OCI-M1 (cell line): ENCODE measurements at regions not wholly inside any gene's neighbourhood (a gene's known extent, or its start where the extent isn't known, plus 50 kb on each side); places are given as distances from the start of the nearest gene placed in this dataset.
"Not testable (repeated sequence)": the region's sequence is repeated elsewhere in the genome, so short reads cannot be mapped to it uniquely, and the experiment has no call there.

ENCODE experiments used
- DNase-seq: peaks from one replicate; lab custom pipeline; 2025; lab: John Stamatoyannopoulos, UW

DNA sequence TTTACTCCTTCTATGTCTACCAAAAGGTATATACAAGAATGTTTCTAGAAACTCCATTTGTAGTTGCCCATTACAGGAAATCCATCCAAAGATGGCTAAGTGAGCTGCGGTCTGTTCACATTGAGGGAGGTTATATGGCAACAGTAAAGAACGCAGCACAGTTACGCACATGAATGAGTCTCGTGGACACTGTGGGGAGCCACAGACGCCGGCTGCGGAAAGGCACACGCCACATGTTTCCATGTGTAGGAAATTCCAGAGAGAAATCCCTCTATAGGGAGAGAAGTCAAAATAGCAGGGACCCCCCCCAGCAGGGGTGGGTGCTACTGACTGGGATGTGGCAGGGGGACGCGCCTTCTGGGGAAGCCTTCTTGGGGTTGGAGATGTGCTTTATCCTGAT lies 139.0 kb upstream of the NCOR2 start:
- no peak for DNase-seq

- no peak for DNase-seq
These were observed 138.2 kb upstream of the NCOR2 start for GRCh38 chr12:124705545-124706138.

GRCh38 chr12:124704619-124705018 lies 137.2 kb upstream of the NCOR2 start:
- DNase-seq, result no peak

DNA sequence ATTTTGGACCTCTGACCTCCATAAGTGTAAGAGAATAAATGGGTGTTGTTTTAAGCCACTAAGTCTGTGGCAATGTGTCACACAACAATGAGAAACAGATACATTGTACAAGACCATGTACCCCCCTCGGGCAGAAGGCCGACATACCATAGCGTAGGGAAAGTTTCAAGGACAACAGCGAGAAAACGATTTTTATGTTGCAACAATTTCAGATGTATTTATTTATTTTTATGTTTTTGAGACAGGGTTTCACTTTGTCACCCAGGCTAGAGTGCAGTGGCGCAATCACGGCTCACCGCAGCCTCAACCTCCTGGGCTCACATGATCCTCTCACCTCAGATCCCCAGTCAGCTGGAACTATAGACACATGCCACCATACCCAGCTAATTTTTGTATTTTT lies 136.4 kb upstream of the NCOR2 start:
- DNase-seq, result no peak

GRCh38 chr12:124702736-124703135 lies 135.3 kb upstream of the NCOR2 start:
- no peak for DNase-seq

DNA sequence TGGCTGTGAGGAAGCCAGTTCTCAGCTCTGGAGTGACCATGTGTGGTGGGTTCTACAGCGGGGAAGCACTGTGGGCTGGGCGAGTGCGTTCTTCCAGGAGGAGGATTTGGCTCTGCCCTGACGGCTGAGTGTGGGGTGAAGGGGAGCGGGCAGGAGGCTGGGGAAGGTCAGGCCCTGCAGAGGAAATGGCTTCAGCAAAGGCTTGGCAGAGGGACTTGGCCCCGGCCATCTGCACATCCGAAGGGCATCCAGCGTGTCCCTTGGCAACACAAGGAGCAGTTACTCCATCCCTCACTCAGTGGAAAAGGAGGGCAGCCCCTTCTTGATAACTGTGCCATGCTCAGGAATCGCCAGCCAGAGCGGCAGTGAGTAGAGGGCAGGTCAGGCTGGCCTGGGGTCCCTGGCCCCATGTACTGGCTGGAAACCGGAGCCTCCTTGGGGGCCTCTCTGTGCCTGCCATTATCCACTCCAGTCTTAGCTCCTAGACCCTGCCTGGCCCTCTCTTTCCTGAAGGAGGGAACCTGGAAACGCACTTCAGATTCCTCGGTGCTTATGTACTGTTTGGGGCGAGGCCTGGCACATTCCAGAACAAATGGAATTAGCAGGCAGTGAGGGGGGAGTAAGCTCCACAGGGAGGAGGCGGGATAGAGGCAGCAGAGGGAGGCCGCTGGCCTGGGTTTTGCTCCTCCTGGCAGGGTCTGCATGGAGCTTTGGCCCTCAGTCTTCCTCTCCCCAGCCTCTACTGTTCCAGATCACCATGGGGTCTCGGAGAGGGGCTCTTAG lies 133.6 kb upstream of the NCOR2 start:
- no peak for DNase-seq

DNA sequence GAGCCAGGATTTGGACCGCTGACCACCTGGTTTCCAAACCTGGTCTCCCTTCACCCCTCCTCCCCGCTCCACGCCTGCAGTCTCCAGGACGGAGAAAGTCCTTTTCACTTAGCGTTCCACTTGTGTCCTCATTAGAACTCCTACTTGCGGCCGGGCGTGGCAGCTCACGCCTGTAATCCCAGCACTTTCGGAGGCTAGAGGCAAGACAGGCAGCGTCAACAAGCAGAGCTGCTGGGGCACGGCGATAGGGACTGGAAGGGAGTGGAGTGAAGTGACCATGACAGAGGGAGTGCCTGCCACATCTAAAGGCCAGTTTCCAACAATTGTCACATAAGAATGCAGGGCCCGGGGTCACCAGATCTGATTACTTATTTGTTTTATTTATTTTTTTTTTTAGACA lies 132.5 kb upstream of the NCOR2 start:
- DNase-seq, result no peak

DNA sequence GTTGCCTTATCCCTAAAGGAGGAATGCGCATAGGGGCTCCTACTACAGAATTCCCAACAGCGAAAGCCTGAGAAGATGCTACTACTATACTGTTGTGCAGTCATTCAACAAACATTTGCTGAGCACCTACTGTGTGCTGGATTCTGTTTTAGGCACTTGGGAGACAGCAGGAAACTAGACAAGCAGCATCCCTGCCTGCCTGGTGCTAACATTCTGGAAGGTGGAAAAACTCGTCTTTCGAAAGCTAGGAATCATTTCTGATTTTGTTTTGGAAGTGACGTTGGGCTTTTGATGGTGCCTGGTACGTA lies 131.5 kb upstream of the NCOR2 start:
- DNase-seq, result no peak

- DNase-seq, result peak; percentile 50
These were observed 131.0 kb upstream of the NCOR2 start for GRCh38 chr12:124698211-124698997.

DNA sequence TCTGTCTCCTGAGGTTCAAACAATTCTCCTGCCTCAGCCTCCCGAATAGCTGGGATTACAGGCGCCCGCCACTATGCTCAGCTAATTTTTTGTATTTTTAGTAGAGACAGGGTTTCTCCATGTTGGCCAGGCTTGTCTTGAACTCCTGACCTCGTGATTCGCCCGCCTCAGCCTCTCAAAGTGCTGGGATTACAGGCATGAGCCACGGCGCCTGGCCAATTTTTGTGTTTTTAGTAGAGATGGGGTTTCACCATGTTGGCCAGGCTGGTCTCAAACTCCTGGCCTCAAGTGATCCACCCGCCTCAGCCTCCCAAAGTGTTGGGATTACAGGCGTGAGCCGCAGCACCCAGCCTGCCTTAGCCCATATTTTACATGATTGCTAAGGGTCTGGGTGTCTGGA lies 130.3 kb upstream of the NCOR2 start:
- not testable (repeated sequence) for DNase-seq

- DNase-seq, result peak; percentile 21
These were observed 129.5 kb upstream of the NCOR2 start for GRCh38 chr12:124696693-124697476.

DNA sequence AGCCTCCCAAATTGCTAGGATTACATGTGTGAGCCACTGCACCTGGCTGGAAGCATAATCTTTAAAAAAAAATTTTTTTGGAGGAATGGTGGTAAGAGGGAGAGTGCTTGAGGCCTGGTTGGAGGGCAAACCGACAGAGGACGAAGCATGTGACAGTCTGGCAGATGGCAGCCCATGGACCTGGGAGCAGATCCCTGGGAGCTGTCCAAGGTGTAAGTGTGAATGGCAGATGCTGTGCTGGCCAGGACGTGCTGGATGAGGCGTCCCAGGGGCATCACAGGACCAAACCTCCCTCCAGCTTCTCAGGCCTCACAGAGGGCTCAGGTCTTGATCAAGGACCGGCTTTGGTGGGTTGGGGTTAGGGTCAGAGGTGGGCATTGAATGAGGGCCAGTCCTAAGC lies 128.4 kb upstream of the NCOR2 start:
- DNase-seq, result no peak

GRCh38 chr12:124694846-124695497 lies 127.6 kb upstream of the NCOR2 start:
- no peak for DNase-seq

DNA sequence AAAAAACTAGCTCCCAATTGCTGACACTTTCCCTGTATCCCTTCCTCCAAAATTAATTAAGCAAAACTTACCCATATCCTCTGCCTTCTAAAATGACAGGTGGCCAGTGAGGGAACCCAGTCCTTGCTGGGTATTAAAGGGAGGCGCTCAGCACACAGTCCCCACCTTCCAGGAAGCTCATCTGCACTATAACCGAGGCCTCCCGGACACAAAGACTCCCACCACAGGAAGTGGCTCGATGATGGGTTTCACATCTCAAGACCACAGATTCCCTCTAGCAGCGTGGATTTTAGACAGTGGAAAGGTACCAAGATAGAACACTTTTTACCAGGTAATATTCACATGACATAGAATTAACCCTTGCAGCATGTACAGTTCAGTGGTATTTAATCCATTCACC lies 126.8 kb upstream of the NCOR2 start:
- DNase-seq, result no peak

GRCh38 chr12:124693111-124693723 lies 125.8 kb upstream of the NCOR2 start:
- DNase-seq, result no peak

DNA sequence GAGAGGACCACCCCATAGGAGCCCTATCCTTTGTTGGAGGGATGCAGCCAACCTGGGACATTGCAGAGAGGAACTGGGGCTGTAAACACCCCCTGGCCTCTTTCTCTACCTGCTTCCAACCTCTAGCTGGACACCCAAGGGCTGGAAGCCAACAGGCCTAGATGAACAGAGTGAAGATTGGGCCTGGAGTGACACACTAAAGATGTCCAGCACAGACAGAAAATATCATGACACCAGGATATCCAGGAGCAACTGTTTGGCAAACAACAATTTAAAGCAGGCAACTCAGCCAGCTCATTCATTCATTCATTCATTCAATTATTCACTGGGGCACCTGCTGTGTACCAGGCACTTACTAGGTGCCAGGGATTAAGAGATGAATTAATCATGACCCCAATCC lies 125.0 kb upstream of the NCOR2 start:
- DNase-seq, result no peak

DNA sequence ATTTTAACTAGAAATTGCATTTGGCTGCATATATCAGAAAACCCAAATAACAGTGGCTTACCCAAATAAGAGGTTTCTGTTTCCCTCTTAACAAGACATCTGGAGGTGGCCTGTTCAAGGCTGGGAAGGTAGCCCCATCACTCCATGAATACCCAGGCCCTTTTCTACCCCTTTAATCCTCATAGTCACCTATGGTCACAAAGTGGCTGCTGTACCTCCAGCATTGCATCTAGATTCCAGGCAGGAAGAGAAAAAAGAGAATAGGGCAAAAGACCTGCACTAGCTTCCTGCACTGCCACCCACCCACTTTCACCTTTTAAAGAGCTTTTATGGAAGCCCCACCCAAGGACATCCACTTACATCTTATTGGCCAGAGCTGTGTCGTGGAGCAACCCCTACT lies 124.0 kb upstream of the NCOR2 start:
- DNase-seq, result no peak

- DNase-seq, result no peak
These were observed 122.2 kb upstream of the NCOR2 start for GRCh38 chr12:124689631-124690030.

DNA sequence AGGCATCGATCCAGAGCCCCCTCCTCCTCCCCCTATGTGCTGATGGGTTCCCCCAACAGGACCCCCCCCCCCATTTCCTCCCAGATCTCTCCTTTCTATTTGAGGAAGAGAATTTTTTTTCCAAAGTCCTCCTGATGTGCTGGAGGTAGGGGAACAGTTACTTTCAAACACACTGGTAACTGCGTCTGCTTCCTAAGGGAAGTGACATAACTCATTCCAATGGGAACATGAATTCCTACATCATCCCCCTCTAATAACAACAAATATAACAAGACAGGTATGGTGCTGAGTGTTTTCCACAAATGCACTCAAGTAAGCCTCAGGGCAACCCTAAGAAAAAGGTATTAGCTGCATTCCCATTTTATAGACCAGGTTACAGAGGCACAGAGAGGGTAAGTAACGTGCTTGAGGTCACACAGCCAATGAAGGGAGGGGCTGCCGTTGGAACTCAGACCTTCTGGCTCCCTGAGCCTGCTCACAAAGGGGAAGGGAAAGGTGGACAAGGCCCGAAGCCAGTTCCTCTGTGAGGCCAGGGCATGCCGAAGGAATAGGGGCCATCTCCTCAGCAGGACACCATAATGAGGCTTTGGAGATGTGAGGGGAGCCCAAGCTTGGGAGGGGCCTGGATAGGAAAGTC lies 121.1 kb upstream of the NCOR2 start:
- no peak for DNase-seq

DNA sequence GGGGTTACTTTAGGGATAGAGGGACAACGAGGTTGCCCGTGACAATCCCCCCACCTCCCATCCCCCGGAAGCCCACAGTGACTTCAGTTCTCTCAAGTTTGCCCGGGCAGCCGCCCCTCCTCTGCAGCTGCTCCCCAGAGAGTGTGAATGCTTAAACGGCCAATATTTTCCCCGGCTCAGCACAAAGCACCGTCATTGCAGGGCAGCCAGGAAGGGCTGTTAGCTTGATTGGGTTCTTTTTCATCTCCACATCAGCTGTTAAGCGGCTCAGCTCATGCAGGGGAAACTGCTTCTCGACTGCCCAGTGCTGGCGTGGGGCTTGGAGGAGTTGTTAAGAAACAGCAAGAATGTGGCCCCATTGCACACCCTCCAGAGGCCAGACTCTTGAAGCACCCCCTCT lies 120.5 kb upstream of the NCOR2 start:
- peak; percentile 17 for DNase-seq
